ENCODE measurements at regions not wholly inside any gene's neighbourhood (a gene's known extent, or its start where the extent isn't known, plus 50 kb on each side); places are given as distances from the start of the nearest gene placed in this dataset.
"Not testable (repeated sequence)": the region's sequence is repeated elsewhere in the genome, so short reads cannot be mapped to it uniquely, and the experiment has no call there.

GRCh38 chr1:192884241-192884640 lies 75.4 kb downstream of the RGS2 start:
- H3K27me3 ChIP-seq (ENCODE audit: control insufficient read depth, insufficient read depth, low read length): no peaks in the 10 kb centered on the region
- H3K4me3 ChIP-seq (ENCODE audit: low read length in 3 of 3): no peak overlapping the region
- no peaks in the 10 kb centered on the region for H3K36me3 ChIP-seq (ENCODE audit: control insufficient read depth in 2 of 3, insufficient read depth in 3 of 3, low read length in 3 of 3)
- no peaks in the 10 kb centered on the region for H3K9me3 ChIP-seq (ENCODE audit: control insufficient read depth in 2 of 3, insufficient read depth in 1 of 3, low read length in 3 of 3)
- TF ChIP-seq CTCF (IDR thresholded peaks at IDR 0.05; ENCODE audit: borderline replicate concordance, extremely low read depth, insufficient read depth): no peak
- DNase-seq (no peak), FAIRE-seq (no peak)
- no peak overlapping the region for H3K27ac ChIP-seq (ENCODE audit: low read depth in 2 of 2, low read length in 2 of 2)
- no peak overlapping the region for H3K9ac ChIP-seq (ENCODE audit: low read length in 3 of 3)
- no peaks in the 10 kb centered on the region for H3K4me1 ChIP-seq (ENCODE audit: control insufficient read depth in 2 of 3, insufficient read depth in 2 of 3, low read depth in 1 of 3, low read length in 3 of 3)
- intact Hi-C loops (cut with DNase I): no loop called here

- H3K9me3 ChIP-seq (ENCODE audit: control insufficient read depth in 2 of 3, insufficient read depth in 1 of 3, low read length in 3 of 3); H3K9ac ChIP-seq (ENCODE audit: low read length in 3 of 3); H3K27ac ChIP-seq (ENCODE audit: low read depth in 2 of 2, low read length in 2 of 2); DNase-seq; H3K4me3 ChIP-seq (ENCODE audit: low read length in 3 of 3); intact Hi-C loops (cut with DNase I); FAIRE-seq; H3K36me3 ChIP-seq (ENCODE audit: control insufficient read depth in 2 of 3, insufficient read depth in 3 of 3, low read length in 3 of 3); H3K27me3 ChIP-seq (ENCODE audit: control insufficient read depth, insufficient read depth, low read length); H3K4me1 ChIP-seq (ENCODE audit: control insufficient read depth in 2 of 3, insufficient read depth in 2 of 3, low read depth in 1 of 3, low read length in 3 of 3): not testable (repeated sequence)
Measured at GRCh38 chr1:192885387-192885786, 76.5 kb downstream of the RGS2 start.

- Histone ChIP-seq H3K9ac (ENCODE audit: low read length in 3 of 3) (no peak overlapping the region), H3K27me3 (ENCODE audit: control insufficient read depth, insufficient read depth, low read length) (no peaks in the 10 kb centered on the region), H3K36me3 (ENCODE audit: control insufficient read depth in 2 of 3, insufficient read depth in 3 of 3, low read length in 3 of 3) (no peaks in the 10 kb centered on the region), H3K4me3 (ENCODE audit: low read length in 3 of 3) (no peak overlapping the region), H3K4me1 (ENCODE audit: control insufficient read depth in 2 of 3, insufficient read depth in 2 of 3, low read depth in 1 of 3, low read length in 3 of 3) (no peaks in the 10 kb centered on the region), H3K27ac (ENCODE audit: low read depth in 2 of 2, low read length in 2 of 2) (no peak overlapping the region), H3K9me3 (ENCODE audit: control insufficient read depth in 2 of 3, insufficient read depth in 1 of 3, low read length in 3 of 3) (no peaks in the 10 kb centered on the region)
- FAIRE-seq (no peak), DNase-seq (no peak)
- intact Hi-C loops (cut with DNase I): no loop called here
- no peak for TF ChIP-seq CTCF (IDR thresholded peaks at IDR 0.05; ENCODE audit: borderline replicate concordance, extremely low read depth, insufficient read depth)
Measured at GRCh38 chr1:192887426-192887825, 78.6 kb downstream of the RGS2 start.

GRCh38 chr1:192888574-192888973 lies 79.7 kb downstream of the RGS2 start:
- TF ChIP-seq CTCF (IDR thresholded peaks at IDR 0.05; ENCODE audit: borderline replicate concordance, extremely low read depth, insufficient read depth): no peak
- Histone ChIP-seq H3K9me3 (ENCODE audit: control insufficient read depth in 2 of 3, insufficient read depth in 1 of 3, low read length in 3 of 3) (no peaks in the 10 kb centered on the region), H3K4me1 (ENCODE audit: control insufficient read depth in 2 of 3, insufficient read depth in 2 of 3, low read depth in 1 of 3, low read length in 3 of 3) (no peaks in the 10 kb centered on the region), H3K9ac (ENCODE audit: low read length in 3 of 3) (no peak overlapping the region), H3K27me3 (ENCODE audit: control insufficient read depth, insufficient read depth, low read length) (no peaks in the 10 kb centered on the region), H3K4me3 (ENCODE audit: low read length in 3 of 3) (no peak overlapping the region), H3K36me3 (ENCODE audit: control insufficient read depth in 2 of 3, insufficient read depth in 3 of 3, low read length in 3 of 3) (no peaks in the 10 kb centered on the region), H3K27ac (ENCODE audit: low read depth in 2 of 2, low read length in 2 of 2) (no peak overlapping the region)
- intact Hi-C loops (cut with DNase I): no loop called here
- FAIRE-seq (no peak), DNase-seq (no peak)

Measured in kidney (tissue), 13 donors.